Stimulated activated CD8-positive, alpha-beta memory T cell treated with anti-CD3 and anti-CD28 coated beads, Interleukin-4, amount 100 ng/mL, for 24 hours (primary cell): ENCODE measurements at regions not wholly inside any gene's neighbourhood (a gene's known extent, or its start where the extent isn't known, plus 50 kb on each side); places are given as distances from the start of the nearest gene placed in this dataset.
"Not testable (repeated sequence)": the region's sequence is repeated elsewhere in the genome, so short reads cannot be mapped to it uniquely, and the experiment has no call there.

Experiments used
- DNase-seq: peaks from one replicate; pipeline ENCODE4 v3.0.0-alpha.2; 2020; ENCODE audit warnings: low read depth

DNA sequence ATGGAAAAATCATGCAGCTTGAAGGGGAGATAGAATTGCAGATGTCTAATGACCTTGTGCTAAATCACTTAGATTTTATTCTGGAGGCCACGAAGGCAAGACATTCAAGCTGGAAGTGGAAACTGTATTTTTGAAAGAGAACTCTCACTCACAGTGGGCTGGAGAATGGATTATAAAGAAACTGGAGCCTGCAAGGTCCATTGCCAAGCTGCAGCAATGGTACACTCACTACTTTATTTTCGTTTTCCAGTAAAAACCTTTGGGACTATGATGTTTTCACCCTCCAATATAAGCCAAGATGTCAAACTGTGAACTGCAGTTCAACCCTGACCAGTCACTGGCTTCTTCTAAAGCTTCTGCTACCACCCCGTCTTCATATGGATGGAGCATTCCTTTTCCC lies 62.0 kb downstream of the SKIDA1 start:
- no peak for DNase-seq

DNA sequence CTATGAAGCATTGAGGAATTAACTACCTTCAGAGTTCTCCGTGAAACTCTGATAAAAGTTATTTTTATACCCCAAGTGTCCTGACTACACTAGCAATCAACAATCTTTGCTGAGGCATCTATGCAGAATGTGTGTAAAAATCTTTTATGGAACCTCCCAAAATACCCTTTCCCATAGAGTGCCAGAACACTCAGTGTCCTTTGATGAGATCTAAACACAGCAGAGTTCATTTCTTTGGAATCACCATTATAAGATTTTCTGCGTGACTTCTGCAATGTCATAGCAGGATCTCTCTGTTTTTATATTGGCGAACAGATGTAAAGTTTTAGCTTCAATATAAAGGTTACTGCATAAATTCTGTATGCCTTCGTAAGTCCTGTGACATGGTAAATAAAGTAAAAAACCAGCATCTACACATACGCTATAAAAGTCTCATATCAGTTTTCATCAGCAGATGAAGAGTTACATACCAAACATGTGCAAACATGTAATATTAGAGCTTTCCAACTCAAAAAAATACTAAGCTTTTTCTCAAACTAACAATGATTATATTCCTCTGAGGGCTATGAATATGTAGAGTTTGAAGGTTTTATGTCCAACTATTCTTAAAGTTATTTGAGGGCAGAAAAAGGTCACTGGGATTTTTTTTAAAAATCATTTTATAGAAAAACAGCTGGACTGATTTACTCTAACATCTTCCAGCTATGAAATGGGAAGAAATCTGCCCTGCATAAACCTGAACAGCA lies 67.2 kb downstream of the SKIDA1 start:
- no peak for DNase-seq

DNA sequence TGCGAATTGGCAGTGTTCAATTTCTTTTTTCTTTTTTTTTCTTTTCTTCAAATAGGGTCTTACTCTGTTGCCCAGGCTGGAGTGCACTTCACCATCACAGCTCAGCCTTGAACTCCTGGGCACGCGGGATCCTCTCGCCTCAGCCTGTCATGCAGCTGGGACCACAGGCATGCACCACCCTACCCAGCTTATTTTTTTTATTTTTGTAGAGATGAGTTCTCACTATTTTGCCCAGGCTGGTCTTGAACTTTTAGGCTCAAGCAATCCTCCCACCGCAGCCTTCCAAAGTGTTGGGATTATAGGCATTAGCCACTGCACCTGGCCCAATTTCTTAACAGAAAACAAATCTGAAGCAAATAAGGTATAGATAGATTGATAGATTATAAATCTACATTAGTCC lies 69.3 kb downstream of the SKIDA1 start:
- DNase-seq: no peak

DNA sequence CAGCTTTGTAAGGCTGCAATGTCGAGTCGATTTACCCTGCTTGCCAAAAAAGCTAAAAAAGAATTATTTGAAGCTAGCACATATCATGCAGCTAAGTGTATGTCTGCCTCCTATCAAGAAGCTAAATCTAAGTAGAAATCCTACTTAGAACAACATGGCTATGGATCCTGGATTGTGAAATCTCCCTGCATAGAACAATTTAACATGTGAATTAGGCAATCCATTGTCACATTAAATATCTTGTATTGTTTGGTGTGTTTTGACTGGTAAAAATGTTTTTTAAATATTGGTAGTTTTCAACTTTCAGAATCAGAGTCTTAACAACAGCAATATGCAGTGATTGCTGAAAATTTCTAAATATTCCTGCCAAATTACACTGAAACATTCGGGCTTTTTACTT lies 73.3 kb downstream of the SKIDA1 start:
- no peak for DNase-seq

DNA sequence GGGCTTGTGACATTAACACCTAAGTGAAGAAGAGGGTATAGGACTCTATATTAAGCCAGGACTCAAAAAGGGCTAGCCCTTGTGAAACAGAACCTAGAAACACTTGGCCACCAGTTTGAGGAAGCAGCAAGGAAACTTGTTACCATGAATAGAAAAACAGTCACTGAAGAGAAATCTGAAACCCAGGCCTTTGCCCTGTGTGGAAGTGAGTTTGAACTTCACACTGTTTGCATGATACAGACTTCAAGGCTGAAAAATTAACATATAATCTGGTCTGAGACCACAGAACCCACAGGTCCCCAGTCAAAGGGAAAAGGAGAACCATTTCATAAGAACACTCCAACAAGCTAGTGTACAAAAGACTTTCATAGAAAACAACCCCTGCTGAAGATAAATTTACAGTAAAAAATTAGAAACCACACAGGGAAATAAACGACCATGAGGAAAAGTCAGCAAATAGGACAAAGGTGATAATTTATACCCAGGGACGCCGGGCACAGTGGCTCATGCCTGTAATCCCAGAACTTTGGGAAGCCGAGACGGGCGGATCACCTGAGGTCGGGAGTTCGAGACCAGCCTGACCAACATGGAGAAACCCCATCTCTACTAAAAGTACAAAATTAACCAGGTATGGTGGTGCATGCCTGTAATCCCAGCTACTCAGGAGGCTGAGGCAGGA lies 76.1 kb downstream of the SKIDA1 start:
- DNase-seq: no peak

DNA sequence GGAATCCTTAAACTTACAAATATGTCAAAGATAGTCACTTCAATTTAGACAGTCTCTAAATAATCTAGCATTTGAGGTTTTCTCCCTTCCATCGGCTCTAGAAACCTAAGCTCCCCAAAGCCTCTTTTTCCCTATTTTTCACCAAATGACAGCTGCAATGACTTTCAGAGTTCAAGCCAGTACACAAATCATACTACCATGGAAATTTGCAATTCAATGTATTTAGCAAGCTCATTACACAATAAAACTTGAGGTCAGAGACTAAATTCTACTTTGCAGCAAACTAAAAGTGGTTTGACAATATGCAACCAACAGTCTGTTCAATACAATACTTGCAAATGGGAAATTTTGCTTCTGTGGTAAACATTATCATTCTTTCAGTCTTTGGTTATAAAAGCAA lies 80.3 kb downstream of the SKIDA1 start:
- DNase-seq: no peak

DNA sequence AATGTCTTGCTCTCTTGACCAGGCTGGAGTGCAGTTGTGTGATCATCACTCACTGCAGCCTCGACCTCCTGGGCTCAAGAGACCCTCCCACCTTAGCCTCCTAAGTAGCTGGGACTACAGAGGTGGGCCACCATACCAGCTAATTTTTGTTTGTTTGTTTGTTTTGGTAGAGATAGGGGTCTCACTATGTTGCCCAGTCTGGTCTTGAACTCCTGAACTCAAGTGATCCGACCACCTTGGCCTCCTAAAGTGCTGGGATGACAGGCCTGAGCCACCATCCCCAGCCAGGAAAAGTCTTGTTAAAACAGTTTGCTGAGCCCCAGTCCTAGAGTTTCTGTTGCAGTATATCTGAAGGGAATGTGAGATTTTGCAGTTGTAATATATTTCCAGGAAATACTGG lies 83.9 kb downstream of the SKIDA1 start:
- no peak for DNase-seq

DNA sequence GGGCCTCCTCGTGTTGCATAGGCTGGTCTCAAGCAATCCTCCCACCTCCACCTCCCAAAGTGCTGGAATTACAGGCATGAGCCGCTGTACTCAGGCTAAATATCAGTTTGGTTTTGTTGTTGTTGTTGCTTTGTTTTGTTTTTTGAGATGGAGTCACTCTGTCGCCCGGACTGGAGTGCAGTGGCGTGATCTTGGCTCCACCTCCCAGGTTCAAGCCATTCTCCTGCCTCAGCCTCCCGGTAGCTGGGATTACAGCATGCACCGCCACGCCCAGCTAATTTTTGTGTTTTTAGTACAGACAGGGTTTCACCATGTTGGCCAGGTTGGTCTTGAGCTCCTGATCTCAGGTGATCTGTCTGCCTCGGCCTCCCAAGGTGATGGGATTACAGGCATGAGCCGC lies 86.6 kb downstream of the SKIDA1 start:
- DNase-seq: not testable (repeated sequence)

DNA sequence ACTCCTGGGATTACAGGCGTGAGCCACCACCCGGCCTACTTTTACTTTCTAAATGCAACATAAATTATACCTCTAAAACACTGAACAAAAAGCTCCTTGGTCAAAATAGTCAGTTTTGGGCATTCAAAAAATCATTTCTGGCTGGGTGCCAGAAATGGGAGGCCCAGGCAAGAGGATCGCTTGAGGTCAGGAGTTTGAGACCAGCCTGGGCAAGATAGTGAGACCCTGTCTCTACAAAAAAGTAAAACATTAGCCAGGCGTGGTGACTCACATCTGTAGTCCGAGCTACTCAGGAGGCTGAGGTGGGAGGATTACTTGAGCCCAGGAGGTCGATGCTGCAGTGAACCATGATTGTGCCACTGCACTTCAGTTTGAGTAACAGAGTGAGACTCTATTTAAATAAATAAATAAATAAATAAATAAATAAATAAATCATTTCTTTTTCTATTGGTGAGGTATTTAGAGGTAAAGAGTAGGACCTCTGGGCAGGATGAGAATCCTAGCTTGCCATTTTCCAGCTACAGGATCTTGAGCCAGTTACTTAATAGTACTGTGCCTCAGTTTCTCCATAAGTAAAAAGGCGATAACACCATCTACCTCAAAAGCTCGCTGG lies 87.6 kb downstream of the SKIDA1 start:
- no peak for DNase-seq

DNA sequence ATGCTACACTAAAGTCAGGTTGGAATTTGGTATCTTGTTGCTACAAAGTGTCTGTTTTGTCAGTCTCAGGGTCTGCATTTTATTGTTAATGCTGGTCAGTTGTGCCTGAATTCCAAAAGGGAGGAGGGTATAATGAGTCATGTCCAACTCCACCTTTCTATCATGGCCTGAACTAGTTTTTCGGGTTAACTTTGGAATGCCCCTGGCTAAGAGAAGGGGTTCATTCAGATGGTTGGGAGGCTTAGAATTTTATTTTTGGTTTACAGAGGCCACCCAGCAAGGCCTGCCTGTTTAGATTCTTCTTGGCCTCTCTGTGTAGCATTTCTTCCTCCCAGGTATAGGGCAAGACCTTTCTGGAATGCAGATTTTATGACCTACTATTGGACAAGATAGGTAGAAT lies 93.2 kb downstream of the SKIDA1 start:
- DNase-seq: no peak

DNA sequence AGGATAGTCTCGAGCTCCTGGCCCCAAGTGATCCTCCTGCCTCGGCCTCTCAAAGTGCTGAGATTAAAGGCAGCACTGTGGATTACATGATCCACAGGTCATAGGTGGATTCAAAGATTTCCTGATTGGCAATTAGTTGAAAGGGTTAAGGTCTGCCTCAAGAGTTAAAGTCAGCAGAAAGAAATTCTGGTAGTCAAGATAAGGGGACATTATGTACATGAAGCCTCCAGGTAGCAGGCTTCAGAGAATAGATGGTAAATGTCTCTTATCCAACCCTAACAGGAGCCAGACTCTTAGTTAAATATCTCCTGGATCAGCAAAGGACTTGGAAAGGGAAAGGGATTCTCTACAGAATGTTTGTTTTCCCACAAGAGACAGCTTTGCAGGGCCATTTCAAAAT lies 93.7 kb downstream of the SKIDA1 start:
- no peak for DNase-seq

DNA sequence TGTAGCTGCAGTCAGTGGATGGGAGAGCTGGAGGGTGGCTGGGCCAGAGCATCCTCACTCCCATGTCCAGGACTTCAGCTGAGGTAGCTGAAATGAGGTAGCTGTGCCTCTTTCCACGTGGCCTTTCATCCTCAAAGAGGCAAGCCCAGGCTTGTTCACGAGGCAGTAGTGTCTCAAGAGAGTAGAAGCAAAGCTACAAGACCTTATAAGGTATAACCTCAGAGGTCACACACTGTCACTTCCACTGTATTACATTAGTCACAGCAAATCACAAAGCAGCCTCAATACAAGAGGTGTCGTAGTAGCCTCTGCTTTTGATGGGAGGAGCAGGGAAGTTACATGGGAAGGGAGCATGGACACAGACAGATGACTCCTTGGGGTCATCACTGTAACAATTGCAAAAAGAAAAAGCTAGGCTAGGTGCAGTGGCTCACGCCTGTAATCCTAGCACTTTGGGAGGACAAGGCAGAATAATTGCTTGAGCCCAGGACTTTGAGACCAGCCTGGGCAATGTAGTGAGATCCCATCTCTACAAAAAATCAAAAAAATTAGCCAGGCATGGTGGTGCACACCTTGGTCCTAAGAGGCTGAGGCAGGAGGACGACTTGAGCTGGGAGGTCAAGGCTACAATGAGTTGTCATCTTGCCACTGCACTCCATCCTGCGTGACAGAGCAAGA lies 97.5 kb downstream of the SKIDA1 start:
- DNase-seq: no peak

DNA sequence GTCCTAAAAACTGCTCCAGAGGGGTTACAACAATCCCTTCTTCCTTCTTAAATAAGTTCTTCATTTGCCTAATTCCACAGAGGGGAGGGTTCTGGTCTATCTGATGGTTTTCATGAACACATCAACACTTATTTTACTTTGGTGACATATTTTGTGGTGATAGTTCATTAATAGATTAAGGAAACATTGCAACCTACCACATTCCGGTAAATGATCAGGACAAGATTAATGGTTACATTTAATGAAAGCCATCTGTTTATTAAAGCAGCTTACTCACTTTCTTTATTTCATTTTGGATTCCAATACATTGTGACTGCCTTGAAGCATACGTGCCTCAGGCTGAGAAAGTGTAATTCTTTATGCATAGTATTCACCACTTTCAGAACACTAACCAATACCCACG lies 101.0 kb downstream of the SKIDA1 start:
- DNase-seq: no peak

DNA sequence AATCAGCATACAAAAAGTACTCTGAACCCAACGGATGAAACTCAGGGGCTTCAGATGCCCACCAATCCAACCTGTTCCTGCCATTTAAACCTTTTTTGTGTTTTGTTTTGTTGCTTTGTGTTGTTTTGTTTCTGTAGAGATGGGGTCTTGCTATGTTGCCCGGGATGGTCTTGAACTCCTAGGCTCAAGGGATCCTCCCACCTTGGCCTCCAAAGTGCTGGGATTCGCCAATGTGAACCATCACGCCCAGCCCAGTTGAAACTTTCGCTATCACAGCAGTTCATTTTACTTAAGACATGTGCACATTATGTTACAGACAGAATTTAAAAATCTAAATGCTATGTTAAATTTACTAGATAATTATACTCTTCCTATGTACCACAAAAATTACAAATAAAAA lies 101.6 kb downstream of the SKIDA1 start:
- DNase-seq: no peak

DNA sequence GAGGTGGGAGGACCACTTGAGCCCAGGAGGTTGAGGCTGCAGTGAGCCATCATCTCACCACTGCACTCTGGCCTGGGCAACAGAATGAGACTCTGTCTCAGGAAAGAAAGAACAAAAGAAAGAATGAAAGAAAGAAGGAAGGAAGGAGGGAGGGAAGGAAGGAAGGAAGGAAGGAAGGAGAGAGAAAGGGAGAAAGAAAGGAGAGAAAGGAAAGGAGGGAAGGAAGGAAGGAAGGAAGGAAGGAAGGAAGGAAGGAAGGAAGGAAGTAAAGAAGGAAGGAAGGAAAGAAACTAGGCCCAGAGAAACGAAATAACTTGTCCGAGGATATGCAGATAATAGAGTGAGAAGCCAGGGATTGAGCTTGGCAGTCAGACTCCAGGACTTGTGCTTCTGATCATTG lies 102.1 kb downstream of the SKIDA1 start:
- no peak for DNase-seq

DNA sequence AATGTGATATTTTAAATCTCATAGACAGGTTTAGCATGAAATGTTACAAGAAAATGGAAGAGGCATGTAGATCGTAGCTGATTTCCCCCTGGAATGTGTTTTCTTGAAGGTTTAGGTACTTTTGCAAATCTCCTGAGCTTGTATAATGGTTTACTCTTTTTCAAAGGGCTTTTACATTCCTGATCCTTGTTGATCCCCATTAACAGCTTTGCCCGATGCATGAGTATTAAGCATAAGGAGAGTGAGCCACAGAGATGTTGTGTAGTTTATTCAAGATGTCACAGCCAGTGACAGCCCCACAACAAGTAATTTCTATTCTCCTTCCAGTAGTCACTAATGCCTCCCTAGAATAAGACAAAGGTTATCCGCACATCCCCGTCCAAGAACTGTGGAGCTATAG lies 103.7 kb downstream of the SKIDA1 start:
- DNase-seq: no peak

DNA sequence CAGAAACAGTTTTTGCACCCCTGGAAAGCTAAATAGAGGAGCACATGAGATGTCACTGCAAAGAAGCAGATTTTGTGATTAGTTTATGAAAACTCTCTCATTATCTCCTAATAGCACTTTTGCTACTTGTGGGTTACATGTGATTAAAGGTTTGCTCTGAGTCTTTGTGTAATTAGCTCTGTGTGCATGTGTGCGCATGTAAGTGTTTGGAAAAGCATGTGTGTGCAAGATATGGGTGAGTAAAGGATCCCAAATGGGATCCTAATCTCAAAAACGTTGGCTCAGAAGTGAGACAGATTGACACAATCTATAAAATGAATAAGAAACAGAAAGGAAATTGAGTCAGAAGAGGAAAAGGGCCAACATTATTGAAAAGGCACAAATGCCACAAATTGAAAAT lies 104.5 kb downstream of the SKIDA1 start:
- DNase-seq: no peak

DNA sequence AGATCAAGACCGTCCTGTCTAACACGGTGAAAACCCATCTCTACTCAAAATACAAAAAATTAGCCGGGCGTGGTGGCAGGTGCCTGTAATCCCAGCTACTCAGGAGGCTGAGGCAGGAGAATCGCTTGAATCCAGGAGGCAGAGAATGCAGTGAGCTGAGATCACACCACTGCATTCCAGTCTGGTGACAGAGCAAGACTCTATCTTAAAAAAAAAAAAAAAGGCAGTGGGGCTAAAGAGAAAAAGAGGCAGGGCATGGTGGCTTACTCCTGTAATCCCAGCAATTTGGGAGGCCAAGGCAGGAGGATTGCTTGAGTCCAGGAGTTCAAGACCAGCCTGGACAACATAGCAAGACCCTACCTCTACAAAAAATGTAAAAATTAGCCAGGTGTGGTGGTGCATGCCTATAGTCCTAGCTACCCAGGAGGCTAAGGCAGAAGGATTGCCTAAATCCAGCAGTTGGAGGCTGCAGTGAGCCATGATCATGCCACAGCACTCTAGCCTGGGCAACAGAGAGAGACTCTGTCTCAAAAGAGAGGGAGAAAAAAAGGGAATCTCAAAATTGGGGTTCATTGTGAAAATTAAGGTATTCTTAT lies 106.4 kb downstream of the SKIDA1 start:
- DNase-seq: not testable (repeated sequence)

DNA sequence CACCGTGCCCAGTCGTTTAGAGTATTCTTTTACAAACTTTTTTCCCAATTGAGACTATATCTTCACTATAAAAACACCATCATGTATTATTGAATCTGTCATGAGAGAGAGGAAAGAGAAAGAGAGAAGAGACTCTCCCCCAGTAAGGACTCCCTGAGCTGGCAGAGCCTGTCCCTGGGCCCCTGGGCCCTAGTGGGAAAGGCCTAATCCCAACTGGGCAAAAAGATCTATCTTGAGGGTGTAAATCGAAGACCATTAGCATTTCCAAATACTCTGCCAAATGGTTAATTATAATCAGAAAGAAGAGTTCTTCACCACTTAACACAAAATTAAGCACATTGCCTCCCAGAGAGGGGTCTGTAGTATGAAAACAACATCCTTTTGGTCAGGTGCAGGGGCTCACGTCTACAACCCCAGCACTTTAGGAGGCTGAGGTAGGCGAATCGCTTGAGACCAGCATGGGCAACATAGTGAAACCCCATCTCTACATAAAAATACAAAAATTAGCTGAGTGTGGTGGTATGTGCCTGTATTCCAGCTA lies 108.2 kb downstream of the SKIDA1 start:
- no peak for DNase-seq

DNA sequence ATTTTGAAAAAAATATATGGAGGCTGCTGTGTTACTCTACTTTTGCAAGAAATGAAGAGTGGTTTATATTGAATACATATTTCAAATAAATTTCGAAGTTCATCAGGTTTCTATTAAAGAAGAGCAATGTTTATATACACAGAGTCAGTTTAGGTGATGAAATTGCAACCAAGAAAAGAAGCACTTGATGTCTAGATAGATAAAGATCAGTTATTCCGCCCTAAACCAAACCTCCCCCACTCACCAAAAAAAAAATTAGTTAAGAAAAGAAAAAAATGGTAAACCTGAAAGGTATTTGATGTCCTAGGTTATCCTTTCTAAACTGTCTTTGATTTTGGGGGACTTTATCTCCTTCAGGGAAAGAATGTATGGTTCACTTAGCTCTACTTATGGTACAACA lies 111.8 kb downstream of the SKIDA1 start:
- DNase-seq: no peak

DNA sequence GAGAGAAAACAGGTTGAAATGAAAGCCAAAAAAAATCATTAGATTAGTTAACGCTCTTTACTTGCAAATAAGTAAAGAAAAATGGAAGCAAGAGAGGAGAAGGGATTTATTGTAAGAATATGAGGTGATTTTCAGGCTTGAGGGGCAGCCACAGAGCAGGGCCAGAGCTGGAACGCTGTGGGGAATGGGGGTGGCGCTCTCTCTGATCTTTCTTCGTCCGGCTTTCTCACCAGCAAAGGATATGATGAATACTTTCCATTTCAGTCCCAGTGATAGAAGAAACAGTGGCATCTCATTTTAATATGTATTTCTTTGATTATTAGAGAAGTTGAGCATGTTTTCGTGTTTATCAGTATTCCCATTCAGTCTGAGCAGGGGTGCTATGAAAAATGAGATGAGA lies 112.2 kb downstream of the SKIDA1 start:
- DNase-seq: no peak

DNA sequence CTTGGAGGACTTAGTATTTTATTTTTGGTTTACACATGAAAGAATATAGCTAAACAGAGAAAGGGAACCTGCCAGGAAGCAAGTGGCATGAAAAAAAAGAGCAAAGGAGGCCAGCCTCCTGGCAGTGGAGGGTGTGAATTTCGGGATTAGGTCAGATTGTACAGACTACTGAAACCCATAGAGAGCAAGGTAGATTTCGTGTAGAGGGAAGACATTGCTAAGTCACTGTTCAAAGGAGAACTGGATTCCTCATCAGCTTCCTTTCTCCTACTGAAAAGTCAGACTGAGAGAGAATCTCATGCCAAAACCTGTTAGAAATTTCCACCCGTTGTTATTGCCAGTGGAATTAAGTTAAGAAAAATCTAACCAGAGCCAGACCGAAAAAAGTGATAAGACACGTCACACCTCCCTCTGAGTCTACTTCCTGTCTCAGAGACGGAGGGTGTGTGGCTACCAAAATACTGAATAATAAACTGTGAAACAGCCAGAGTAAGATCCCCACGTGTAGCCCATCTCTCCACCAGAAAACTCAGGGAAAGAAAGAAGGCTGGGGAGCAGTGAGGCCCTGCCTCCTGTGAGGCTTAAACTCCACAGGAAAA lies 118.8 kb downstream of the SKIDA1 start:
- DNase-seq: no peak
